ENCODE measurements at regions not wholly inside any gene's neighbourhood (a gene's known extent, or its start where the extent isn't known, plus 50 kb on each side); places are given as distances from the start of the nearest gene placed in this dataset.

DNA sequence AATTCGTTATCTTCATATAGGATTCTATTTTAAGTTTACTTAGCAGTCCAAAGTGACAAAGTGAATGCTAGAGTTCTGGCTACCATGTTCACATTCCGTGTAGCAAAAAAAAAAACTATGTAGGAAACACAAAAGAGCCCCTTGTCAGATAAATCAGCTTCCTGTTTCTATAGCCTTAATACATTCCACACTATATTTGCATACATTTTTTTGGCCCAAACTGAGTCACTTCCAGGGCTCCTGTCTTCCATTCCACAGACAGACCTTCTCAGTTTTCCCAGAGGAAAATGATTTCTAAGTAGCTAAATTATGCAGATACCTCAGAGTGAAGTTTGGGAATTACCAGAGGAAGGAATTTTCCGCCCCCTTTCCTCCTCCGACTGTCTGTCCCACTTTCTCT, 841.9 kb upstream of the HS3ST1 start:
- no peaks in the 10 kb centered on the region for H3K36me3 ChIP-seq (ENCODE audit: control insufficient read depth, insufficient read depth, low read length)
- no CpG with 5 or more reads among the region's 4 CpGs for WGBS (ENCODE audit: insufficient coverage, insufficient read length)
- no peak overlapping the region for H3K27ac ChIP-seq (ENCODE audit: low read length)
- no peak overlapping the region for H3K4me3 ChIP-seq (ENCODE audit: low read length)
- H3K9me3 ChIP-seq (ENCODE audit: control insufficient read depth, insufficient read depth, low read length), result no peaks in the 10 kb centered on the region
- DNase-seq (ENCODE audit: low read depth, low spot score), result no peak
- no peaks in the 10 kb centered on the region for H3K27me3 ChIP-seq (ENCODE audit: control insufficient read depth, insufficient read depth, low read length)
- H3K4me1 ChIP-seq (ENCODE audit: control insufficient read depth, insufficient read depth, low read length), result no peaks in the 10 kb centered on the region; the same call in 1 of the 2 replicates

GRCh38 chr4:12265554-12265953, 836.9 kb upstream of the HS3ST1 start:
- WGBS (ENCODE audit: insufficient coverage, insufficient read length), result no CpG with 5 or more reads among the region's 2 CpGs
- Histone ChIP-seq H3K9me3 (ENCODE audit: control insufficient read depth, insufficient read depth, low read length) (no peaks in the 10 kb centered on the region), H3K27ac (ENCODE audit: low read length) (no peak overlapping the region), H3K4me3 (ENCODE audit: low read length) (no peak overlapping the region), H3K4me1 (ENCODE audit: control insufficient read depth, insufficient read depth, low read length) (no peaks in the 10 kb centered on the region), H3K36me3 (ENCODE audit: control insufficient read depth, insufficient read depth, low read length) (no peaks in the 10 kb centered on the region), H3K27me3 (ENCODE audit: control insufficient read depth, insufficient read depth, low read length) (no peaks in the 10 kb centered on the region)
- no peak for DNase-seq (ENCODE audit: low read depth, low spot score)

DNA sequence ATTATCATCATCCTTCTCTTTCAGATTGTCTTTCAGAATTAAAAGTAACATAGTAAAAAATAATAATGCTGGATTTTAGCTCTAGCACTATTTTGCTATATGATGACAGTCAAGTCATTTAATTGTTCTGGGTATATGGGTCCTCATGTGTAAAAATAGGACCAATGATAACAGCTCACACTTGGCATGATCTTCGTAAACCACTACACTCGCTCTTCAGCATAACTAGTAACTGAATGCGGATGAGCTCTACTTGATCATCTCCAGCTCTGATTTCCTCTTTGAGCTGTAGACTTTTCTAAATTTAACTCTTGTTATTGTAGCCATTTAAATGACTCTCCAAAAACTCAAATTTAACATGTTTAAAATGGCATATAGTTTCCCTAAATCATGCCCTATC, 831.8 kb upstream of the HS3ST1 start:
- no CpG with 5 or more reads among the region's 3 CpGs for WGBS (ENCODE audit: insufficient coverage, insufficient read length)
- Histone ChIP-seq H3K9me3 (ENCODE audit: control insufficient read depth, insufficient read depth, low read length) (no peaks in the 10 kb centered on the region), H3K27ac (ENCODE audit: low read length) (no peak overlapping the region), H3K27me3 (ENCODE audit: control insufficient read depth, insufficient read depth, low read length) (no peaks in the 10 kb centered on the region), H3K4me3 (ENCODE audit: low read length) (no peak overlapping the region), H3K36me3 (ENCODE audit: control insufficient read depth, insufficient read depth, low read length) (no peaks in the 10 kb centered on the region), H3K4me1 (ENCODE audit: control insufficient read depth, insufficient read depth, low read length) (no peaks in the 10 kb centered on the region)
- DNase-seq (ENCODE audit: low read depth, low spot score), result no peak

- no peak for DNase-seq (ENCODE audit: low read depth, low spot score)
- Histone ChIP-seq H3K36me3 (ENCODE audit: control insufficient read depth, insufficient read depth, low read length) (no peaks in the 10 kb centered on the region), H3K27ac (ENCODE audit: low read length) (no peak overlapping the region), H3K4me3 (ENCODE audit: low read length) (no peak overlapping the region), H3K4me1 (ENCODE audit: control insufficient read depth, insufficient read depth, low read length) (0 out of 2 replicates have a peak, but pooled peaks cover 2% of the 10 kb centered on the region), H3K27me3 (ENCODE audit: control insufficient read depth, insufficient read depth, low read length) (no peaks in the 10 kb centered on the region), H3K9me3 (ENCODE audit: control insufficient read depth, insufficient read depth, low read length) (no peaks in the 10 kb centered on the region)
- WGBS (ENCODE audit: insufficient coverage, insufficient read length), result 100% methylated on average over 1 of the region's 3 CpGs
These were observed 816.3 kb upstream of the HS3ST1 start for GRCh38 chr4:12244973-12245372.

DNA sequence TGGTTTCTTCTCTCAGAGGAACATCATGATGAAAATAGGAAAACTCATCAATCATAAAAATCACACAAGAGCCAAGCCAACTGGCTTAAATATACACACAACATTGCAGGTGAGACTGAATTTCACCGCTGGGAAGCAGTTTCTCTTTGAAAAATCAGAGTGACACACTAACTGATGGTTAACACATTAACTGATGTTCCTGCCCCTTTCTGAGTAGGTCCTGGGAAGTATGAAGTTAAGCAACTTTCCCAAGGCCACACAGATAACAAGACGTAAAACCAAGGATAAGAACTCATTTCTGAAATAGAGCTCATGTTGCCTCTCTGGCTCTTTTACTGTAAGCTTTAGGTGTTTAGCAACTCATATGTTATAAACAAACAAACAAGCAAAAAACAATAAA, 813.7 kb upstream of the HS3ST1 start:
- Histone ChIP-seq H3K4me3 (ENCODE audit: low read length) (no peak overlapping the region), H3K4me1 (ENCODE audit: control insufficient read depth, insufficient read depth, low read length) (peaks cover 2% of the 10 kb centered on the region; the same call in 1 of the 2 replicates), H3K9me3 (ENCODE audit: control insufficient read depth, insufficient read depth, low read length) (no peaks in the 10 kb centered on the region), H3K36me3 (ENCODE audit: control insufficient read depth, insufficient read depth, low read length) (no peaks in the 10 kb centered on the region), H3K27ac (ENCODE audit: low read length) (no peak overlapping the region), H3K27me3 (ENCODE audit: control insufficient read depth, insufficient read depth, low read length) (no peaks in the 10 kb centered on the region)
- no peak for DNase-seq (ENCODE audit: low read depth, low spot score)
- no CpG with 5 or more reads among the region's 2 CpGs for WGBS (ENCODE audit: insufficient coverage, insufficient read length)

GRCh38 chr4:12239897-12240636, 811.4 kb upstream of the HS3ST1 start:
- peaks cover 2% of the 10 kb centered on the region; the same call in 1 of the 2 replicates for H3K4me1 ChIP-seq (ENCODE audit: control insufficient read depth, insufficient read depth, low read length)
- DNase-seq (ENCODE audit: low read depth, low spot score), result no peak
- no peak overlapping the region for H3K27ac ChIP-seq (ENCODE audit: low read length)
- H3K9me3 ChIP-seq (ENCODE audit: control insufficient read depth, insufficient read depth, low read length), result no peaks in the 10 kb centered on the region
- no CpG with 5 or more reads among the region's 3 CpGs for WGBS (ENCODE audit: insufficient coverage, insufficient read length)
- no peak overlapping the region for H3K4me3 ChIP-seq (ENCODE audit: low read length)
- no peaks in the 10 kb centered on the region for H3K36me3 ChIP-seq (ENCODE audit: control insufficient read depth, insufficient read depth, low read length)
- no peaks in the 10 kb centered on the region for H3K27me3 ChIP-seq (ENCODE audit: control insufficient read depth, insufficient read depth, low read length)

DNA sequence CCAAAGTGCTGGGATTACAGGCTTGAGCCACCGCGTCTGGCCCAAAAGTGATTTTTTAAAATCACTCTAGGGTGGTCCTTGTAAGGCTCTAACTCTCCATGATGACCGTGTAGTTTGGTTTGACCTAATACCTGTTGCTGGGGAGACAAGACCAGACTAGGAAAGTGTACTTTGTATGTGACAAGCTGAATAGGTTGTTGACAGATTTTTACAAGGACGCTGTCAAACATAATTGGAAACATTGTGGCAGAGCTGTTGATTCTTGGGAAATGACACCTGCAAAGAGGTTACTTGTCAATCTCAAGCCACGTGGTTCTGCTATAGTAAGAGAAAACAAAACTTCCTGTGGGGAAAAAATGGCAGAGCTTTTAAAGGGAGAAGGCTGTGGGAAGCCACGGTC, 802.4 kb upstream of the HS3ST1 start:
- DNase-seq (ENCODE audit: low read depth, low spot score), result no peak
- H3K9me3 ChIP-seq (ENCODE audit: control insufficient read depth, insufficient read depth, low read length), result no peaks in the 10 kb centered on the region
- no peak overlapping the region for H3K27ac ChIP-seq (ENCODE audit: low read length)
- WGBS (ENCODE audit: insufficient coverage, insufficient read length), result no CpG with 5 or more reads among the region's 6 CpGs
- no peaks in the 10 kb centered on the region for H3K4me1 ChIP-seq (ENCODE audit: control insufficient read depth, insufficient read depth, low read length)
- no peaks in the 10 kb centered on the region for H3K27me3 ChIP-seq (ENCODE audit: control insufficient read depth, insufficient read depth, low read length)
- no peak overlapping the region for H3K4me3 ChIP-seq (ENCODE audit: low read length)
- H3K36me3 ChIP-seq (ENCODE audit: control insufficient read depth, insufficient read depth, low read length), result no peaks in the 10 kb centered on the region

- H3K4me3 ChIP-seq (ENCODE audit: low read length), result no peak overlapping the region
- no peak for DNase-seq (ENCODE audit: low read depth, low spot score)
- H3K36me3 ChIP-seq (ENCODE audit: control insufficient read depth, insufficient read depth, low read length), result no peaks in the 10 kb centered on the region
- H3K9me3 ChIP-seq (ENCODE audit: control insufficient read depth, insufficient read depth, low read length), result no peaks in the 10 kb centered on the region
- no peak overlapping the region for H3K27ac ChIP-seq (ENCODE audit: low read length)
- no peaks in the 10 kb centered on the region for H3K27me3 ChIP-seq (ENCODE audit: control insufficient read depth, insufficient read depth, low read length)
- WGBS (ENCODE audit: insufficient coverage, insufficient read length), result no CpG with 5 or more reads among the region's 2 CpGs
- H3K4me1 ChIP-seq (ENCODE audit: control insufficient read depth, insufficient read depth, low read length), result no peaks in the 10 kb centered on the region
These were observed 792.3 kb upstream of the HS3ST1 start for GRCh38 chr4:12221031-12221430.

- no CpG with 5 or more reads among the region's 7 CpGs for WGBS (ENCODE audit: insufficient coverage, insufficient read length)
- no peak for DNase-seq (ENCODE audit: low read depth, low spot score)
- Histone ChIP-seq H3K27ac (ENCODE audit: low read length) (no peak overlapping the region), H3K27me3 (ENCODE audit: control insufficient read depth, insufficient read depth, low read length) (no peaks in the 10 kb centered on the region), H3K9me3 (ENCODE audit: control insufficient read depth, insufficient read depth, low read length) (no peaks in the 10 kb centered on the region), H3K36me3 (ENCODE audit: control insufficient read depth, insufficient read depth, low read length) (no peaks in the 10 kb centered on the region), H3K4me3 (ENCODE audit: low read length) (no peak overlapping the region), H3K4me1 (ENCODE audit: control insufficient read depth, insufficient read depth, low read length) (no peaks in the 10 kb centered on the region)
These were observed 782.9 kb upstream of the HS3ST1 start for GRCh38 chr4:12211636-12212035.

- no CpG with 5 or more reads among the region's 3 CpGs for WGBS (ENCODE audit: insufficient coverage, insufficient read length)
- no peak for DNase-seq (ENCODE audit: low read depth, low spot score)
- H3K4me3 ChIP-seq (ENCODE audit: low read length), result no peak overlapping the region
- no peaks in the 10 kb centered on the region for H3K9me3 ChIP-seq (ENCODE audit: control insufficient read depth, insufficient read depth, low read length)
- no peaks in the 10 kb centered on the region for H3K36me3 ChIP-seq (ENCODE audit: control insufficient read depth, insufficient read depth, low read length)
- no peak overlapping the region for H3K27ac ChIP-seq (ENCODE audit: low read length)
- no peaks in the 10 kb centered on the region for H3K27me3 ChIP-seq (ENCODE audit: control insufficient read depth, insufficient read depth, low read length)
- no peaks in the 10 kb centered on the region for H3K4me1 ChIP-seq (ENCODE audit: control insufficient read depth, insufficient read depth, low read length)
These were observed 778.7 kb upstream of the HS3ST1 start for GRCh38 chr4:12207396-12207795.

GRCh38 chr4:12206091-12206490, 777.4 kb upstream of the HS3ST1 start:
- WGBS (ENCODE audit: insufficient coverage, insufficient read length), result no CpG with 5 or more reads among the region's 4 CpGs
- Histone ChIP-seq H3K9me3 (ENCODE audit: control insufficient read depth, insufficient read depth, low read length) (no peaks in the 10 kb centered on the region), H3K4me1 (ENCODE audit: control insufficient read depth, insufficient read depth, low read length) (no peaks in the 10 kb centered on the region), H3K4me3 (ENCODE audit: low read length) (no peak overlapping the region), H3K36me3 (ENCODE audit: control insufficient read depth, insufficient read depth, low read length) (no peaks in the 10 kb centered on the region), H3K27me3 (ENCODE audit: control insufficient read depth, insufficient read depth, low read length) (no peaks in the 10 kb centered on the region), H3K27ac (ENCODE audit: low read length) (no peak overlapping the region)
- DNase-seq (ENCODE audit: low read depth, low spot score), result no peak
